ENCODE measurements at regions not wholly inside any gene's neighbourhood (a gene's known extent, or its start where the extent isn't known, plus 50 kb on each side); places are given as distances from the start of the nearest gene placed in this dataset.

DNA sequence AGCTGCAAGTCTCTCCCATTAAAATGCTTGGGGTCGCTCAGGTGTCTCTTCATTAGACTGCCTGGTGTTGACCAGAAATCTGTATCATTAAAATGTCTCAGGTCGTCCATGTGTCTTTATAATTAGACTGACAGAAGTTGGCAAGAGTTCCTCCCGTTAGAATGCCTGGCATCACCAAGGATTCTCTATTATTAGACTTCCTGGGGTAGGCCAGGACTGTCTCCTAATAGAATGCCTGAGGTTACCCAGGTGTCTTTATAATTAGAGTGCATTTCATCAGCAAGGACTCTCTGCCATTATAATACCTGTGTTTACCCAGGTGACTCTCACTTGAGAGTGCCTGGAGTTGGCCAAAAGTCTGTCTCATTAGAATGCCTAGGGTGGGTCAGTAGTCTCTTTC lies 1537.2 kb downstream of the UQCRFS1 start:
- Histone ChIP-seq H3K27me3 (ENCODE audit: control insufficient read depth, insufficient read depth, low read length) (no peaks in the 10 kb centered on the region), H3K36me3 (ENCODE audit: control insufficient read depth, insufficient read depth, low read length) (no peaks in the 10 kb centered on the region), H3K4me3 (ENCODE audit: low read depth, low read length) (no peak overlapping the region)
- DNase-seq (ENCODE audit: low read depth) (no peak), FAIRE-seq (no peak)
- TF ChIP-seq, protein P1, sequence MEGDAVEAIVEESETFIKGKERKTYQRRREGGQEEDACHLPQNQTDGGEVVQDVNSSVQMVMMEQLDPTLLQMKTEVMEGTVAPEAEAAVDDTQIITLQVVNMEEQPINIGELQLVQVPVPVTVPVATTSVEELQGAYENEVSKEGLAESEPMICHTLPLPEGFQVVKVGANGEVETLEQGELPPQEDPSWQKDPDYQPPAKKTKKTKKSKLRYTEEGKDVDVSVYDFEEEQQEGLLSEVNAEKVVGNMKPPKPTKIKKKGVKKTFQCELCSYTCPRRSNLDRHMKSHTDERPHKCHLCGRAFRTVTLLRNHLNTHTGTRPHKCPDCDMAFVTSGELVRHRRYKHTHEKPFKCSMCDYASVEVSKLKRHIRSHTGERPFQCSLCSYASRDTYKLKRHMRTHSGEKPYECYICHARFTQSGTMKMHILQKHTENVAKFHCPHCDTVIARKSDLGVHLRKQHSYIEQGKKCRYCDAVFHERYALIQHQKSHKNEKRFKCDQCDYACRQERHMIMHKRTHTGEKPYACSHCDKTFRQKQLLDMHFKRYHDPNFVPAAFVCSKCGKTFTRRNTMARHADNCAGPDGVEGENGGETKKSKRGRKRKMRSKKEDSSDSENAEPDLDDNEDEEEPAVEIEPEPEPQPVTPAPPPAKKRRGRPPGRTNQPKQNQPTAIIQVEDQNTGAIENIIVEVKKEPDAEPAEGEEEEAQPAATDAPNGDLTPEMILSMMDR (IDR thresholded peaks at IDR 0.05; ENCODE audit: insufficient read depth, low read length, severe bottlenecking): no peak

DNA sequence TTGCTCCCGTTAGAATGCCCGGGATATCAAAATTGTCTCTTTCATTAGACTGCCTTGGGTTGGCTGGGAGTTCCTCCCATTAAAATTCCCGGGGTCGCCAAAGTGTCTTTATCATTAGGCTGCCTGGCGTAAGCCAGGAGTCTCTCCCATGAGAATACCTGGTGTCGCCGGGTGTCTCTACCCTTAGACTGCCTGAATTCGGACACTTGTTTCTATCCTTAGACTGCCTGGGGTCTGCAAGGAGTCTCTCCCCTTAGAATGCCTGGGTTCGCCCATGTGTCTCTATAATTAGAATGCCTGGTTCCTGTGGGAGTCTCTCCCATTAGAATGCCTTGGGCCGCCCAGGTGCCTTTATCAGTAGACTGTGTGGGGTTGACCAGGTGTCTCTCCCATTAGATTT lies 1538.2 kb downstream of the UQCRFS1 start:
- H3K4me3 ChIP-seq (ENCODE audit: low read depth, low read length): no peak overlapping the region
- DNase-seq (ENCODE audit: low read depth) (no peak), FAIRE-seq (no peak)
- no peaks in the 10 kb centered on the region for H3K27me3 ChIP-seq (ENCODE audit: control insufficient read depth, insufficient read depth, low read length)
- no peaks in the 10 kb centered on the region for H3K36me3 ChIP-seq (ENCODE audit: control insufficient read depth, insufficient read depth, low read length)
- TF ChIP-seq, protein P1 (IDR thresholded peaks at IDR 0.05; ENCODE audit: insufficient read depth, low read length, severe bottlenecking): no peak

DNA sequence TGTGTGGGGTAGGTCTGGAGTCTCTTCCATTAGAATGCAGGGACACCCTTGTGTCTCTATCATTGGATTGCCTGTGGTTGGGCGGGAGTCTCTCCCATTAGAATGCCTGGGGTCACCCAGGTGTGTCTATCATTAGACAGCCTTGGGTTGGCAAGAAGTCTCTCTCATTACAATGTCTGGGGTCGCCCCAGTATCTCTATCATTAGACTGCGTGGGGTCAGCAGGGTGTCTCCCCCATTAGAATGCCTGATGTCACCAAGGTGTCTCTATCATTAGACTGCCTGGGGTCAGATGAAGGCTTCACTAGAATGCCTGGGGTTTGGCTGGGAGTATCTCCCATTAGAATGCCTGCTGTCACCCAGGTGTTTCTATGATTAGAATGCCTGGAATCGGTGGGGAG lies 1539.0 kb downstream of the UQCRFS1 start:
- Histone ChIP-seq H3K27me3 (ENCODE audit: control insufficient read depth, insufficient read depth, low read length) (no peaks in the 10 kb centered on the region), H3K4me3 (ENCODE audit: low read depth, low read length) (no peak overlapping the region), H3K36me3 (ENCODE audit: control insufficient read depth, insufficient read depth, low read length) (no peaks in the 10 kb centered on the region)
- TF ChIP-seq, protein P1 (IDR thresholded peaks at IDR 0.05; ENCODE audit: insufficient read depth, low read length, severe bottlenecking): no peak
- FAIRE-seq (no peak), DNase-seq (ENCODE audit: low read depth) (no peak)

DNA sequence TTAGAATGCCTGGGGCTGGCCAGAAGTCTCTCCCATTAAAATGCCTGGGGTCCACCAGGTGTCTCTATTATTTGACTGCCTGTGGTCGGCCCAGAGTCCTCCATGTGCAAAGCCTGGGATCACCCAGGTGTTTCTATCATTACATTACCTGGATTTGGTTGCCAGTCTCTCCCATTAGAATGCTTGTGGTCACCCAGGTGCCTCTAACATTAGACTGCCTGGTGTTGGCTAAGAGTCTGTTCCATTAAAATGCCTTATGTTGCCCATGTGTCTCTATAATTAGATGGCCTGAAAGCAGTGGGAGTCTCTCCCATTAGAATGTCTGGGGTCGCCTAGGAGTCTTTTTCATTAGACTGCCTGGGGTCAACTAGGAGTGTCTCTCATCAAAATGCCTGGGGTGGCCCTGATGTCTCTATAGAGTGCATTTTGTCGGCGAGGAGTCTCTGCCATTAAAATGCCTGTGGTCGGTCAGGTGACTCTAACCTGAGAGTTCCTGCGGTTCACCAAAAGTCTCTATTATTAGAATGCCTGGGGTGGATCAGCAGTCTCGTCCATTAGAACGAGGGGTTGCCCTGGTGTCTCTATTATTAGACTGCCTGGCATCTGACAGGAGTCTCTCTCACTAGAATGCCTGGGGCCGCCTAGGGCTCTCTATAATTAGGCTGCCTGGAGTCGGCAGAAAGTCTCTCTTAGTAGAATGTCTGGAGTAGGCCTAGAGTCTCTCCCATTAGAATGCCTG lies 1540.5 kb downstream of the UQCRFS1 start:
- H3K27me3 ChIP-seq (ENCODE audit: control insufficient read depth, insufficient read depth, low read length): no peaks in the 10 kb centered on the region
- TF ChIP-seq, protein P1 (IDR thresholded peaks at IDR 0.05; ENCODE audit: insufficient read depth, low read length, severe bottlenecking): no peak
- no peak overlapping the region for H3K4me3 ChIP-seq (ENCODE audit: low read depth, low read length)
- FAIRE-seq: no peak
- no peak for DNase-seq (ENCODE audit: low read depth)
- H3K36me3 ChIP-seq (ENCODE audit: control insufficient read depth, insufficient read depth, low read length): no peaks in the 10 kb centered on the region

DNA sequence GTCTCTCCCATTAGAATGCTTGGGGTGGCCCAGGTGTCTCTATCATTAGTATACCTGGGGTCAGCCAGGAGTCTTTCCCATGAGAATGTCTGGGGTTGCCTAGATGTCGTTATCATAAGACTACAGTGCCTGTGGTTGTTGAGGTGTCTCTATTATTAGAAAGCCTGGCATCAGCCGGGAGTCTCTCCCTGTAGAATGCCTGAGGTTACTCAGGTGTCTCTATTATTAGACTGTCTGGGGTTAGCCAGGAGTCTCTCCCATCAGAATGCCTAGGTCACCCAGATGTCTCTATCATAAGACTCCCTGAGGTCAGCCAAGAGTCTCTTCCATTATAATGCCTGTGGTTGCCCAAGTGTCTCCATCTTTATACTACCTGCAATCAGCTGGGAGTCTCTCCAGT lies 1541.1 kb downstream of the UQCRFS1 start:
- H3K27me3 ChIP-seq (ENCODE audit: control insufficient read depth, insufficient read depth, low read length): no peaks in the 10 kb centered on the region
- DNase-seq (ENCODE audit: low read depth) (no peak), FAIRE-seq (no peak)
- H3K36me3 ChIP-seq (ENCODE audit: control insufficient read depth, insufficient read depth, low read length): no peaks in the 10 kb centered on the region
- H3K4me3 ChIP-seq (ENCODE audit: low read depth, low read length): no peak overlapping the region
- TF ChIP-seq, protein P1 (IDR thresholded peaks at IDR 0.05; ENCODE audit: insufficient read depth, low read length, severe bottlenecking): no peak

DNA sequence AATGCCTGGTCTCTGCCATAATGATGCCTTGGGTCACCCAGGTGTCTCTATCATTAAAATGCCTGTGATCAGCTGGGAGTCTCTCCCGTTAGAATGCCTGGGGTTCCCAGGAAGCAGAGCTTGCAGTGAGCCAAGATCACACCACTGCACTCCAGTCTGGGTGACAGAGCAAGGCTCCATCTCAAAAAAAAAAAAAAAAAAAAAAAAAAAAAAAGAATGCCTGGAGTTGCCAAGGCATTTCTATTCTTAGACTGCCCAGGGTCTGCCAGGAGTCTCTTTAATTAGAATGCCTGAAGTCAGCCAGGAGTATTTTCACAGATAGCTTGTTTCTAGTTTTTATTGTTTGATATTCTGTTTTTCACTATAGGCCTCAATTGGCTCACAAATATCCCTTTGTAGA lies 1552.5 kb downstream of the UQCRFS1 start:
- Histone ChIP-seq H3K4me3 (ENCODE audit: low read depth, low read length) (no peak overlapping the region), H3K27me3 (ENCODE audit: control insufficient read depth, insufficient read depth, low read length) (no peaks in the 10 kb centered on the region), H3K36me3 (ENCODE audit: control insufficient read depth, insufficient read depth, low read length) (no peaks in the 10 kb centered on the region)
- DNase-seq (ENCODE audit: low read depth) (no peak), FAIRE-seq (no peak)
- TF ChIP-seq, protein P1 (IDR thresholded peaks at IDR 0.05; ENCODE audit: insufficient read depth, low read length, severe bottlenecking): no peak

Measured in bronchial epithelial cell (primary cell).